Spleen (tissue), 7 donors: ENCODE measurements at regions not wholly inside any gene's neighbourhood (a gene's known extent, or its start where the extent isn't known, plus 50 kb on each side); places are given as distances from the start of the nearest gene placed in this dataset.

Experiments
- CTCF ChIP-seq, 11 experiments: fragments of 200-600 bp in 7 of 11; fragments of 450-650 bp in 4 of 11; sonication (generic) in 4 of 11; IDR thresholded peaks in 8 of 11; conservative IDR thresholded peaks in 3 of 11; 1 replicate in 7 of 11; 2 replicates in 4 of 11; pipeline versions ENCODE4 v1.4.0 to v1.8.0; 2016 to 2021; ENCODE audit warnings: antibody characterized with exemption in 11 of 11, inconsistent platforms in 4 of 11, mild to moderate bottlenecking in 1 of 11
- POLR2A ChIP-seq, 3 donors: fragments of 450-650 bp; IDR thresholded peaks; one replicate each; pipeline ENCODE4 v1.5.1; 2017; ENCODE audit warnings: antibody characterized with exemption in 3 of 3, mild to moderate bottlenecking in 1 of 3
- donor health status: DM: no; HTN: no; CAD: no; lungs with moderate emphysema.
- donor health status: DM: no; HTN: no; CAD: no.
- donor health status: DM: no; HTN: no; CAD: no.

GRCh38 chr17:14826358-14826757 lies 438.8 kb downstream of the PMP22 start:
- TF ChIP-seq CTCF (IDR thresholded peaks at IDR 0.05 in 8 of 11, conservative IDR thresholded peaks at IDR 0.05 in 3 of 11) (no peak), POLR2A (IDR thresholded peaks at IDR 0.05) (no peak)
